GM21390 (cell line): ENCODE measurements at regions not wholly inside any gene's neighbourhood (a gene's known extent, or its start where the extent isn't known, plus 50 kb on each side); places are given as distances from the start of the nearest gene placed in this dataset.
"Not testable (repeated sequence)": the region's sequence is repeated elsewhere in the genome, so short reads cannot be mapped to it uniquely, and the experiment has no call there.

ENCODE experiments used
- ATAC-seq: cut with Tn5 transposase; IDR thresholded peaks from one replicate; pipeline ENCODE4 v1.9.1; 2021; ENCODE audit not compliant: unreplicated experiment

- no peak for ATAC-seq
These were observed 93.8 kb upstream of the BLID start for GRCh38 chr11:122209619-122210366.

GRCh38 chr11:122207921-122208764 is 92.1 kb upstream of the BLID start:
- no peak for ATAC-seq

GRCh38 chr11:122207505-122207904 is 91.5 kb upstream of the BLID start:
- no peak for ATAC-seq

GRCh38 chr11:122205036-122205435 is 89.0 kb upstream of the BLID start:
- no peak for ATAC-seq

GRCh38 chr11:122204206-122204605 is 88.2 kb upstream of the BLID start:
- no peak for ATAC-seq

GRCh38 chr11:122202951-122203456 is 87.0 kb upstream of the BLID start:
- ATAC-seq = peak; percentile 80

- no peak for ATAC-seq
These were observed 86.3 kb upstream of the BLID start for GRCh38 chr11:122202161-122202950.

- ATAC-seq = no peak
These were observed 85.1 kb upstream of the BLID start for GRCh38 chr11:122201106-122201505.

GRCh38 chr11:122199661-122200060 is 83.6 kb upstream of the BLID start:
- no peak for ATAC-seq

GRCh38 chr11:122198291-122198983 is 82.4 kb upstream of the BLID start:
- ATAC-seq = no peak

GRCh38 chr11:122197066-122197987 is 81.3 kb upstream of the BLID start:
- no peak for ATAC-seq

- ATAC-seq = no peak
These were observed 79.8 kb upstream of the BLID start for GRCh38 chr11:122195790-122196189.

- ATAC-seq = not testable (repeated sequence)
These were observed 78.0 kb upstream of the BLID start for GRCh38 chr11:122193881-122194480.

GRCh38 chr11:122193457-122193856 is 77.4 kb upstream of the BLID start:
- ATAC-seq = no peak

- no peak for ATAC-seq
These were observed 76.7 kb upstream of the BLID start for GRCh38 chr11:122192634-122193255.

GRCh38 chr11:122190768-122191167 is 74.8 kb upstream of the BLID start:
- ATAC-seq = no peak

GRCh38 chr11:122189229-122189628 is 73.2 kb upstream of the BLID start:
- no peak for ATAC-seq

- no peak for ATAC-seq
These were observed 71.6 kb upstream of the BLID start for GRCh38 chr11:122187373-122188165.
